ENCODE measurements at regions not wholly inside any gene's neighbourhood (a gene's known extent, or its start where the extent isn't known, plus 50 kb on each side); places are given as distances from the start of the nearest gene placed in this dataset.

DNA sequence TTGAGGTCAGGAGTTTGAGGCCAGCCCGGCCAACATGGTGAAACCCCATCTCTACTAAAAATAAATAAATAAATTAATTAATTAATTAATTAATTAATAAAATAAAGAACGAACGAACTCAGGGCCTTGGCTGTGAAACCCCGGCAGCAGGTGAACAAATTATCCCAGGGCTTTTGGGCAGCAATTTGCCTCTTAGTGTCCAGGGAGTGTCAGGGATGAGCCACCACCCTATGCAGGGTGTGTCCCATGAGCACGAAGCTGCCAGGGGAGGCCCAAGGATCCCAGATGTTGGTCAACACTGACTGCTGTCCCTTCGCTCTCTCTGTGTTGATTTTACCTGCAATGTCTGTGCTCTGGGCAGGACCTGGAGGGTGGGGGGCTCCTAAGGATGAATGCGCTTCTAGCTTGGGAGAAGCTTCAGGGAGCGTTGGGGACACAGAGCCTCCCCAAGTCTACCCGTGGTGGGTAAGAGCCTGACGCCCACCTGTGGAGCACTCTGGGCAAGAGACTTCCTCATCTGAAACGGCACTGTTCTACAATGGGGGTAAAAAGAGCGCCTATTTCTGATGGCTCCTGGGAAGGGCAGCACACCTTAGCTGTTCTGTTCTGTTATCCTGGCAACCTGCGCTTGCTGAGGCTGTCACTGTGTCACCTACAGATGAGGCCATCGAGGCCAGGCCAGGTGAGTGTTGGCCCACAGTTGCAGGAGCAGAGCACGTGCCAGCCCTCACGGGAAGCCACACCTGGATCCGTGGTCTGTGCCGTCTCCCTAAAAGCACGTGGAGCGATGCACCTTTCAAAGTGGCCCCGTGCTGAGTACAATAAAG is 125.5 kb upstream of the CDH4 start:
- Histone ChIP-seq H4K91ac (ENCODE audit: low read depth, low read length, poor library complexity) (no peak overlapping the region), H2AFZ (ENCODE audit: low read length) (no peak overlapping the region)

DNA sequence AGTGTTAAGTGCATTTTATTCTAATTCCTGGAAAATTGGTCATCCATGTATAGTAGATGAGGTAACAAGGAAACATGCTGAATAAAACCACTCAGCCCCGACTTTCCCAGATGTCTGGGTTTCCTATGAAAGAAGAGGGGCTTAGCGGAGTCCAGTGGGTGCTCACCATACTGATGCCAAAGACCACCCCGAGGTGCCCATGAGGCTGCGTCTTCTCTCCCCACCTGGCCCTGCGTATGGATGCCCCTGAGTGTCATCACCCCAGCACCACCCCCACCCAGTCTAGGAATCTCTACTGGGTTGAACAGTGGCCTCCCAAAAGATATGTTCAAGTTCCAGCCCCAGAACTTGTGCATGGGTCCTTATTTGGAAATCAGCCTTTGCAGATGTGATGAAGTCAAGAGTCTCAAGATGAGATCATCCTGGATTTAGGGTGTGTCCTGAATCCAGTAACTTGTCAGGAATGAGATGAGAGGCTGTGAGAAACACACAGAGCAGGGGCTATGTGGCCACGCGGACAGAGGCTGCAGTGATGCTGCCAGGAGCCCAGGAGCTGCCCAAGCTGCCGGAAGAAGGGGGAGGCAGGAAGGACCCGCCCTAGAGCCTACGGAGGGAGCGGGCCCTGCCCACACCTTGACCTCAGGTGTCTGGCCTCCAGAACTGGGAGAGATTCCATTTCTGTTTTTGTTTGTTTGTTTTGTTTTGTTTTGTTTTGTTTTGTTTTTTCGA is 124.6 kb upstream of the CDH4 start:
- DNase-seq (ENCODE audit: low spot score) = no peak
- H3K4ac ChIP-seq (ENCODE audit: low read length) = no peak overlapping the region
- H2BK12ac ChIP-seq (ENCODE audit: low read length) = no peak overlapping the region
- no peak overlapping the region for H2AK5ac ChIP-seq (ENCODE audit: low read depth, low read length)
- no peaks in the 10 kb centered on the region for H3K79me1 ChIP-seq (ENCODE audit: low read depth, low read length)
- no peak overlapping the region for H3K14ac ChIP-seq (ENCODE audit: low read length)
- no peak overlapping the region for H2BK120ac ChIP-seq (ENCODE audit: low read depth, low read length)
- H3K9me3 ChIP-seq (replicated peaks in 1 of 2; ENCODE audit: control insufficient read depth in 2 of 2, insufficient read depth in 1 of 2, low read depth in 1 of 2, low read length in 2 of 2) = no peaks in the 10 kb centered on the region
- H3K36me3 ChIP-seq (replicated peaks in 1 of 2; ENCODE audit: control insufficient read depth in 2 of 2, insufficient read depth in 2 of 2, low read length in 2 of 2) = no peaks in the 10 kb centered on the region
- H3K18ac ChIP-seq (ENCODE audit: low read length) = peak overlapping the region; percentile 23
- no peak overlapping the region for H3K27ac ChIP-seq (replicated peaks; ENCODE audit: low read length)
- no peak overlapping the region for H3K4me2 ChIP-seq (ENCODE audit: insufficient read depth, low read length, poor library complexity, severe bottlenecking)
- peaks cover 0 to 4% of the 10 kb centered on the region in 2 donors for H3K4me1 ChIP-seq (ENCODE audit: control insufficient read depth in 2 of 2, insufficient read depth in 1 of 2, low read depth in 1 of 2, low read length in 2 of 2)
- H4K91ac ChIP-seq (ENCODE audit: low read depth, low read length, poor library complexity) = no peak overlapping the region
- no peak overlapping the region for H2AFZ ChIP-seq (ENCODE audit: low read length)
- no peak overlapping the region for H3K23ac ChIP-seq (ENCODE audit: low read depth, low read length, poor library complexity)
- no peak overlapping the region for H2BK15ac ChIP-seq (ENCODE audit: low read length)
- peak overlapping the region; percentile 32 for H3K9ac ChIP-seq (ENCODE audit: low read depth, low read length, poor library complexity)
- H2BK5ac ChIP-seq (ENCODE audit: low read length) = no peak overlapping the region
- H3K27me3 ChIP-seq (ENCODE audit: control insufficient read depth in 3 of 3, insufficient read depth in 3 of 3, low read depth in 1 of 3, low read length in 3 of 3) = peaks cover 0 to 15% (median 0%) of the 10 kb centered on the region in 3 experiments
- no peak overlapping the region for H4K8ac ChIP-seq (ENCODE audit: low read depth, low read length)
- no CpG with 5 or more reads among the region's 12 CpGs for WGBS, 2 donors (ENCODE audit: extremely low coverage in 2 of 2, insufficient read length in 2 of 2, insufficient replicate concordance in 1 of 2)
- no peak overlapping the region for H3K4me3 ChIP-seq (ENCODE audit: low read length in 2 of 2)

More for the DNA sequence above, 125.5 kb upstream of the CDH4 start:
- no peak for DNase-seq (ENCODE audit: low spot score)
- H3K36me3 ChIP-seq (replicated peaks in 1 of 2; ENCODE audit: control insufficient read depth in 2 of 2, insufficient read depth in 2 of 2, low read length in 2 of 2) = no peaks in the 10 kb centered on the region
- no peak overlapping the region for H2BK12ac ChIP-seq (ENCODE audit: low read length)
- no peak overlapping the region for H3K4ac ChIP-seq (ENCODE audit: low read length)
- no peak overlapping the region for H3K4me2 ChIP-seq (ENCODE audit: insufficient read depth, low read length, poor library complexity, severe bottlenecking)
- H2AK5ac ChIP-seq (ENCODE audit: low read depth, low read length) = no peak overlapping the region
- peaks cover 0 to 15% (median under 1%) of the 10 kb centered on the region in 3 experiments for H3K27me3 ChIP-seq (ENCODE audit: control insufficient read depth in 3 of 3, insufficient read depth in 3 of 3, low read depth in 1 of 3, low read length in 3 of 3)
- H2BK120ac ChIP-seq (ENCODE audit: low read depth, low read length) = peak overlapping the region; percentile 82
- H3K27ac ChIP-seq (replicated peaks; ENCODE audit: low read length) = no peak overlapping the region
- no peaks in the 10 kb centered on the region for H3K79me1 ChIP-seq (ENCODE audit: low read depth, low read length)
- no peak overlapping the region for H3K14ac ChIP-seq (ENCODE audit: low read length)
- H3K23ac ChIP-seq (ENCODE audit: low read depth, low read length, poor library complexity) = peak overlapping the region; percentile 61
- no peak overlapping the region for H3K9ac ChIP-seq (ENCODE audit: low read depth, low read length, poor library complexity)
- H3K4me3 ChIP-seq (ENCODE audit: low read length in 2 of 2) = no peak overlapping the region
- H3K9me3 ChIP-seq (replicated peaks in 1 of 2; ENCODE audit: control insufficient read depth in 2 of 2, insufficient read depth in 1 of 2, low read depth in 1 of 2, low read length in 2 of 2) = no peaks in the 10 kb centered on the region
- no peak overlapping the region for H3K18ac ChIP-seq (ENCODE audit: low read length)
- peaks cover 0 to 4% of the 10 kb centered on the region in 2 donors for H3K4me1 ChIP-seq (ENCODE audit: control insufficient read depth in 2 of 2, insufficient read depth in 1 of 2, low read depth in 1 of 2, low read length in 2 of 2)
- no peak overlapping the region for H2BK15ac ChIP-seq (ENCODE audit: low read length)
- no peak overlapping the region for H4K8ac ChIP-seq (ENCODE audit: low read depth, low read length)
- no peak overlapping the region for H2BK5ac ChIP-seq (ENCODE audit: low read length)
- WGBS, 2 donors (ENCODE audit: extremely low coverage in 2 of 2, insufficient read length in 2 of 2, insufficient replicate concordance in 1 of 2) = no CpG with 5 or more reads among the region's 21 CpGs

DNA sequence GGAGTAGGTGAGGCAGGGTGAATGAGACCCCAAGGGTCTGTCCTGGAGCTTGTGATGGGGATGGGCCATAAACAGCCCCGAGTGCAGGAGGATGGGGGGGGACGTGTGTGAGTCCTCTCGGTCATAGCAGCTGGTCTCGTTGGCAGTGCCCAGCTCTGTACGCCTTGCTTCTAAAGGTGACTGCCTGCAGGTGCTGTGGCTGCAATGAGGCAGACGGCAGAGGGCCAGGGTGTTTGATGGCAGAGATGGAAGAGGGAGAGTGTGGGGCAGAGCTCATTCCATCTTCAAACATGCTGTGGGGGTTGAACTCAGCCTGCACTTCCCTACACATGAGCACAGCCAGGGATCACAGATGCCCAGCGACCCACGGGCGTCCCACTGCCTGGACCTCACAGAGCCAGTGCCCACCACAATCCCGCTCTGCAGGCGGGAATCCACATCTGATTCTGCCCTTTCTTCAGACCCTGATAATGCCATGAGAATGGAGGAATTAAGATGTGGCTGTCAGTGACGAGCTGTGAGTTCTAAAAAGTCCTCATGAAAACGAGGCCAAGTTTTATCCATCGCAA is 123.3 kb upstream of the CDH4 start:
- Histone ChIP-seq H4K8ac (ENCODE audit: low read depth, low read length) (peak overlapping the region; percentile 78), H3K14ac (ENCODE audit: low read length) (no peak overlapping the region), H3K79me1 (ENCODE audit: low read depth, low read length) (no peaks in the 10 kb centered on the region), H2AK5ac (ENCODE audit: low read depth, low read length) (no peak overlapping the region), H3K23ac (ENCODE audit: low read depth, low read length, poor library complexity) (no peak overlapping the region), H2BK15ac (ENCODE audit: low read length) (peak overlapping the region; percentile 39), H4K91ac (ENCODE audit: low read depth, low read length, poor library complexity) (no peak overlapping the region), H3K18ac (ENCODE audit: low read length) (no peak overlapping the region), H3K36me3 (replicated peaks in 1 of 2; ENCODE audit: control insufficient read depth in 2 of 2, insufficient read depth in 2 of 2, low read length in 2 of 2) (no peaks in the 10 kb centered on the region), H2AFZ (ENCODE audit: low read length) (no peak overlapping the region), H3K9ac (ENCODE audit: low read depth, low read length, poor library complexity) (peak overlapping the region; percentile 70), H3K4me3 (ENCODE audit: low read length in 2 of 2) (no peak overlapping the region), H3K4me1 (ENCODE audit: control insufficient read depth in 2 of 2, insufficient read depth in 1 of 2, low read depth in 1 of 2, low read length in 2 of 2) (peaks cover 0 to 4% of the 10 kb centered on the region in 2 donors), H3K4me2 (ENCODE audit: insufficient read depth, low read length, poor library complexity, severe bottlenecking) (no peak overlapping the region), H3K27me3 (ENCODE audit: control insufficient read depth in 3 of 3, insufficient read depth in 3 of 3, low read depth in 1 of 3, low read length in 3 of 3) (peaks cover 0 to 13% (median 0%) of the 10 kb centered on the region in 3 experiments), H3K4ac (ENCODE audit: low read length) (no peak overlapping the region), H2BK120ac (ENCODE audit: low read depth, low read length) (no peak overlapping the region), H3K9me3 (replicated peaks in 1 of 2; ENCODE audit: control insufficient read depth in 2 of 2, insufficient read depth in 1 of 2, low read depth in 1 of 2, low read length in 2 of 2) (no peaks in the 10 kb centered on the region), H2BK12ac (ENCODE audit: low read length) (no peak overlapping the region), H3K27ac (replicated peaks; ENCODE audit: low read length) (no peak overlapping the region), H2BK5ac (ENCODE audit: low read length) (no peak overlapping the region)
- WGBS, 2 donors (ENCODE audit: extremely low coverage in 2 of 2, insufficient read length in 2 of 2, insufficient replicate concordance in 1 of 2) = no CpG with 5 or more reads among the region's 14 CpGs
- no peak for DNase-seq (ENCODE audit: low spot score)

DNA sequence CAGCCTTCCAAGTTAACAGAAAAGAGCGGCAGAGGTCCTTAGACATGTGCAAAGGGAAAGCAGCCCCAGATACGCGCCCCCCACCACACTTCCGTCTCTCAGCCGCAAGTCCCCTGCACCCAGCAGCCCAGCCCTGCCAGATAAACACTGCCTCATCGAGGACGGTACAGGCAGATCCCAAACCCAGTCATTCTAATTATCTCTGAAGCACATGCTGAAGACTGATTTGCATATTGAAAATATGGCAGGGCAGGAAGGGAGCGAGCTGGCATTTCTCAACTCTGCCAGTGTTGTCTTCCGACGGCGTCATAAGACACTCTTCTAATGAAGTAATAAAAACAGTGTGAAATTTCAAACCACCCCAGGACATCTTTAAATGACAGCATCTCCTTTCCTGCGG is 122.8 kb upstream of the CDH4 start:
- no peak overlapping the region for H3K27ac ChIP-seq (replicated peaks; ENCODE audit: low read length)
- H2BK15ac ChIP-seq (ENCODE audit: low read length) = no peak overlapping the region
- H3K36me3 ChIP-seq (replicated peaks in 1 of 2; ENCODE audit: control insufficient read depth in 2 of 2, insufficient read depth in 2 of 2, low read length in 2 of 2) = no peaks in the 10 kb centered on the region
- no peak overlapping the region for H3K14ac ChIP-seq (ENCODE audit: low read length)
- no peak overlapping the region for H3K4me3 ChIP-seq (ENCODE audit: low read length in 2 of 2)
- no peak overlapping the region for H3K9ac ChIP-seq (ENCODE audit: low read depth, low read length, poor library complexity)
- peak overlapping the region; percentile 31 for H2BK12ac ChIP-seq (ENCODE audit: low read length)
- H3K4me2 ChIP-seq (ENCODE audit: insufficient read depth, low read length, poor library complexity, severe bottlenecking) = no peak overlapping the region
- DNase-seq (ENCODE audit: low spot score) = no peak
- H3K4ac ChIP-seq (ENCODE audit: low read length) = no peak overlapping the region
- H3K4me1 ChIP-seq (ENCODE audit: control insufficient read depth in 2 of 2, insufficient read depth in 1 of 2, low read depth in 1 of 2, low read length in 2 of 2) = peaks cover 2 to 4% of the 10 kb centered on the region in 2 donors
- no peak overlapping the region for H2AK5ac ChIP-seq (ENCODE audit: low read depth, low read length)
- no peak overlapping the region for H2AFZ ChIP-seq (ENCODE audit: low read length)
- no peak overlapping the region for H3K18ac ChIP-seq (ENCODE audit: low read length)
- H3K23ac ChIP-seq (ENCODE audit: low read depth, low read length, poor library complexity) = no peak overlapping the region
- no CpG with 5 or more reads among the region's 12 CpGs for WGBS, 2 donors (ENCODE audit: extremely low coverage in 2 of 2, insufficient read length in 2 of 2, insufficient replicate concordance in 1 of 2)
- no peak overlapping the region for H4K91ac ChIP-seq (ENCODE audit: low read depth, low read length, poor library complexity)
- H2BK120ac ChIP-seq (ENCODE audit: low read depth, low read length) = no peak overlapping the region
- no peak overlapping the region for H4K8ac ChIP-seq (ENCODE audit: low read depth, low read length)
- peaks cover 0 to 17% (median 0%) of the 10 kb centered on the region in 3 experiments for H3K27me3 ChIP-seq (ENCODE audit: control insufficient read depth in 3 of 3, insufficient read depth in 3 of 3, low read depth in 1 of 3, low read length in 3 of 3)
- no peaks in the 10 kb centered on the region for H3K79me1 ChIP-seq (ENCODE audit: low read depth, low read length)
- H3K9me3 ChIP-seq (replicated peaks in 1 of 2; ENCODE audit: control insufficient read depth in 2 of 2, insufficient read depth in 1 of 2, low read depth in 1 of 2, low read length in 2 of 2) = no peaks in the 10 kb centered on the region
- H2BK5ac ChIP-seq (ENCODE audit: low read length) = no peak overlapping the region

All from neuronal stem cell (in vitro differentiated cells).